ENCODE measurements at regions not wholly inside any gene's neighbourhood (a gene's known extent, or its start where the extent isn't known, plus 50 kb on each side); places are given as distances from the start of the nearest gene placed in this dataset.
A peak's percentile ranks its signal among the peaks of the same experiment; 100 is the strongest.

- H3K4me2 ChIP-seq (ENCODE audit: insufficient read depth, low read length): no peak overlapping the region
- dilution Hi-C loops (cut with MboI; ENCODE audit: extremely low pct_ligation_motif_present, low sequenced_read_pairs): no loop called here
- H3K9me3 ChIP-seq (replicated peaks; ENCODE audit: control insufficient read depth, insufficient read depth, low read length): no peaks in the 10 kb centered on the region
- BruUV-seq (replicated peaks): no TSS peak
- POLR2A ChIA-PET: interaction anchor here (0.7 to 1.2 kb wide), 2 partner anchors 139 to 168 kb away, joined by 3 read pairs; no protein-coding TSS in a partner anchor
- intact Hi-C loops (cut with micrococcal nuclease): loop anchor here (1.0 kb wide), 3 partner anchors 147 to 283 kb away; no protein-coding TSS in a partner anchor
- no peaks in the 10 kb centered on the region for H3K27me3 ChIP-seq (ENCODE audit: control insufficient read depth in 2 of 2, insufficient read depth in 2 of 2, low read length in 2 of 2)
- no peak for TF ChIP-seq POLR2A (IDR thresholded peaks at IDR 0.05; ENCODE audit: low read depth, low read length)
- TF ChIP-seq, protein P1, sequence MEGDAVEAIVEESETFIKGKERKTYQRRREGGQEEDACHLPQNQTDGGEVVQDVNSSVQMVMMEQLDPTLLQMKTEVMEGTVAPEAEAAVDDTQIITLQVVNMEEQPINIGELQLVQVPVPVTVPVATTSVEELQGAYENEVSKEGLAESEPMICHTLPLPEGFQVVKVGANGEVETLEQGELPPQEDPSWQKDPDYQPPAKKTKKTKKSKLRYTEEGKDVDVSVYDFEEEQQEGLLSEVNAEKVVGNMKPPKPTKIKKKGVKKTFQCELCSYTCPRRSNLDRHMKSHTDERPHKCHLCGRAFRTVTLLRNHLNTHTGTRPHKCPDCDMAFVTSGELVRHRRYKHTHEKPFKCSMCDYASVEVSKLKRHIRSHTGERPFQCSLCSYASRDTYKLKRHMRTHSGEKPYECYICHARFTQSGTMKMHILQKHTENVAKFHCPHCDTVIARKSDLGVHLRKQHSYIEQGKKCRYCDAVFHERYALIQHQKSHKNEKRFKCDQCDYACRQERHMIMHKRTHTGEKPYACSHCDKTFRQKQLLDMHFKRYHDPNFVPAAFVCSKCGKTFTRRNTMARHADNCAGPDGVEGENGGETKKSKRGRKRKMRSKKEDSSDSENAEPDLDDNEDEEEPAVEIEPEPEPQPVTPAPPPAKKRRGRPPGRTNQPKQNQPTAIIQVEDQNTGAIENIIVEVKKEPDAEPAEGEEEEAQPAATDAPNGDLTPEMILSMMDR (IDR thresholded peaks at IDR 0.05; ENCODE audit: extremely low read depth in 1 of 2, insufficient read depth in 1 of 2, low read depth in 1 of 2, low read length in 2 of 2): peak; percentile 50 to 51
- TF ChIP-seq MYC (IDR thresholded peaks at IDR 0.05; ENCODE audit: low read depth, low read length): no peak
- TF ChIP-seq MAX (IDR thresholded peaks at IDR 0.05; ENCODE audit: insufficient read depth, insufficient read length): no peak
- no peak for TF ChIP-seq JUN (IDR thresholded peaks at IDR 0.05; ENCODE audit: borderline replicate concordance, insufficient read depth, insufficient read length, low read depth)
- no peak for TF ChIP-seq FOS (IDR thresholded peaks at IDR 0.05; ENCODE audit: borderline replicate concordance, insufficient read depth, low read length)
- H2AFZ ChIP-seq (ENCODE audit: low read depth, low read length): no peak overlapping the region
- DNase-seq (ENCODE audit: low read depth, low spot score): peak; percentile 83
- peak; percentile 62 for FAIRE-seq
- peaks cover 34% of the 10 kb centered on the region for H3K4me1 ChIP-seq (ENCODE audit: control insufficient read depth, extremely low read depth, insufficient read depth, low read length)
- no peaks in the 10 kb centered on the region for H4K20me1 ChIP-seq (replicated peaks; ENCODE audit: control insufficient read depth, extremely low read depth, insufficient read depth, low read length)
- no peaks in the 10 kb centered on the region for H3K9me1 ChIP-seq (replicated peaks; ENCODE audit: control insufficient read depth, extremely low read depth, insufficient read depth, low read length)
- peak overlapping the region; percentile 2 for H3K27ac ChIP-seq (ENCODE audit: insufficient read depth, low read depth, low read length)
- H3K4me3 ChIP-seq (replicated peaks in 1 of 3; ENCODE audit: insufficient read depth in 1 of 3, low read depth in 1 of 3, low read length in 3 of 3): no peak overlapping the region
- H3K9ac ChIP-seq (replicated peaks; ENCODE audit: extremely low read depth, insufficient read depth, low read length): no peak overlapping the region
- CTCF ChIA-PET: interaction anchor here (0.7 to 4.5 kb wide), 45 partner anchors 9 to 766 kb away, joined by 3 to 53 read pairs (median 5); partner anchors contain the start of gene THBS1
- H3K79me2 ChIP-seq (ENCODE audit: control insufficient read depth, insufficient read depth, low read length): no peaks in the 10 kb centered on the region
- H3K36me3 ChIP-seq (ENCODE audit: control insufficient read depth in 2 of 2, extremely low read depth in 1 of 2, insufficient read depth in 2 of 2, low read length in 2 of 2): no peaks in the 10 kb centered on the region
These were observed 426.5 kb upstream of the RASGRP1 start for GRCh38 chr15:38991126-38991525.

All from endothelial cell of umbilical vein (primary cell).